ENCODE measurements at regions not wholly inside any gene's neighbourhood (a gene's known extent, or its start where the extent isn't known, plus 50 kb on each side); places are given as distances from the start of the nearest gene placed in this dataset.

GRCh38 chr5:20230010-20230409, 242.0 kb upstream of the CDH18 start:
- H3K27me3 ChIP-seq (ENCODE audit: control insufficient read depth, extremely low read depth, insufficient read depth, low read length) = no peaks in the 10 kb centered on the region
- TF ChIP-seq EZH2 (IDR thresholded peaks at IDR 0.05; ENCODE audit: low read length) (no peak), CTCF (optimal IDR thresholded peaks at IDR 0.05 in 1 of 3, IDR thresholded peaks at IDR 0.05 in 1 of 3, conservative IDR thresholded peaks at IDR 0.05 in 1 of 3; ENCODE audit: extremely low read depth in 1 of 3, insufficient read depth in 2 of 3, low read length in 3 of 3) (no peak)
- no peak overlapping the region for H3K27ac ChIP-seq (ENCODE audit: control insufficient read depth, insufficient read depth, low read length)
- no peaks in the 10 kb centered on the region for H3K79me2 ChIP-seq (ENCODE audit: control insufficient read depth, insufficient read depth, low read length)
- H3K4me2 ChIP-seq (ENCODE audit: control insufficient read depth, extremely low read depth, insufficient read depth, low read depth, low read length) = no peak overlapping the region
- FAIRE-seq = no peak
- no peak overlapping the region for H3K9ac ChIP-seq (ENCODE audit: control insufficient read depth, extremely low read depth, insufficient read depth, low read length)
- no peaks in the 10 kb centered on the region for H4K20me1 ChIP-seq (ENCODE audit: control insufficient read depth, extremely low read depth, insufficient read depth, low read length)
- H3K9me3 ChIP-seq (ENCODE audit: control insufficient read depth, low read depth, low read length) = no peaks in the 10 kb centered on the region
- H3K9me1 ChIP-seq (ENCODE audit: control insufficient read depth, extremely low read depth, insufficient read depth, low read length) = no peaks in the 10 kb centered on the region
- dilution Hi-C loops (cut with MboI; ENCODE audit: extremely low pct_ligation_motif_present, low sequenced_read_pairs) = no loop called here
- H3K4me3 ChIP-seq (ENCODE audit: control insufficient read depth in 2 of 3, extremely low read depth in 1 of 3, insufficient read depth in 2 of 3, low read depth in 1 of 3, low read length in 3 of 3) = no peak overlapping the region
- no peaks in the 10 kb centered on the region for H3K36me3 ChIP-seq (ENCODE audit: control insufficient read depth in 2 of 2, extremely low read depth in 1 of 2, insufficient read depth in 2 of 2, low read length in 2 of 2)
- no peak overlapping the region for H2AFZ ChIP-seq (ENCODE audit: control insufficient read depth, low read length)
- DNase-seq (ENCODE audit: low read depth, low spot score) = no peak
- H3K4me1 ChIP-seq (ENCODE audit: control insufficient read depth, extremely low read depth, insufficient read depth, low read length) = no peaks in the 10 kb centered on the region

GRCh38 chr5:20229303-20230005, 241.5 kb upstream of the CDH18 start:
- FAIRE-seq = no peak
- H2AFZ ChIP-seq (ENCODE audit: control insufficient read depth, low read length) = no peak overlapping the region
- DNase-seq (ENCODE audit: low read depth, low spot score) = no peak

More at GRCh38 chr5:20229303-20230005, 241.5 kb upstream of the CDH18 start:
- Histone ChIP-seq H3K27me3 (ENCODE audit: control insufficient read depth, extremely low read depth, insufficient read depth, low read length) (no peaks in the 10 kb centered on the region), H3K9me3 (ENCODE audit: control insufficient read depth, low read depth, low read length) (no peaks in the 10 kb centered on the region), H4K20me1 (ENCODE audit: control insufficient read depth, extremely low read depth, insufficient read depth, low read length) (no peaks in the 10 kb centered on the region), H3K4me2 (ENCODE audit: control insufficient read depth, extremely low read depth, insufficient read depth, low read depth, low read length) (no peak overlapping the region), H3K36me3 (ENCODE audit: control insufficient read depth in 2 of 2, extremely low read depth in 1 of 2, insufficient read depth in 2 of 2, low read length in 2 of 2) (no peaks in the 10 kb centered on the region), H3K4me1 (ENCODE audit: control insufficient read depth, extremely low read depth, insufficient read depth, low read length) (no peaks in the 10 kb centered on the region), H3K27ac (ENCODE audit: control insufficient read depth, insufficient read depth, low read length) (no peak overlapping the region), H3K9ac (ENCODE audit: control insufficient read depth, extremely low read depth, insufficient read depth, low read length) (no peak overlapping the region), H3K79me2 (ENCODE audit: control insufficient read depth, insufficient read depth, low read length) (no peaks in the 10 kb centered on the region), H3K9me1 (ENCODE audit: control insufficient read depth, extremely low read depth, insufficient read depth, low read length) (no peaks in the 10 kb centered on the region), H3K4me3 (ENCODE audit: control insufficient read depth in 2 of 3, extremely low read depth in 1 of 3, insufficient read depth in 2 of 3, low read depth in 1 of 3, low read length in 3 of 3) (no peak overlapping the region)
- no peak for TF ChIP-seq EZH2 (IDR thresholded peaks at IDR 0.05; ENCODE audit: low read length)
- no peak for TF ChIP-seq CTCF (optimal IDR thresholded peaks at IDR 0.05 in 1 of 3, IDR thresholded peaks at IDR 0.05 in 1 of 3, conservative IDR thresholded peaks at IDR 0.05 in 1 of 3; ENCODE audit: extremely low read depth in 1 of 3, insufficient read depth in 2 of 3, low read length in 3 of 3)
- dilution Hi-C loops (cut with MboI; ENCODE audit: extremely low pct_ligation_motif_present, low sequenced_read_pairs) = no loop called here
